PC-3 (cell line): ENCODE measurements at regions not wholly inside any gene's neighbourhood (a gene's known extent, or its start where the extent isn't known, plus 50 kb on each side); places are given as distances from the start of the nearest gene placed in this dataset.

ENCODE experiments used
- CTCF ChIP-seq: fragments of 300-600 bp; sonication (generic); conservative IDR thresholded peaks from 2 replicates; pipeline ENCODE4 v1.5.1; 2017; ENCODE audit warnings: antibody characterized with exemption, low read depth, mild to moderate bottlenecking, low read length
- EZH2phosphoT487 ChIP-seq: fragments of 300-600 bp; sonication (generic); IDR thresholded peaks from 2 replicates; pipeline ENCODE4 v1.6.1; 2018; ENCODE audit warnings: mild to moderate bottlenecking, antibody characterized with exemption, low read length, borderline replicate concordance

GRCh38 chr5:164500856-164501255 is 995.4 kb downstream of the MAT2B start:
- no peak for TF ChIP-seq CTCF
- no peak for TF ChIP-seq EZH2phosphoT487
